BJ (cell line): ENCODE measurements at regions not wholly inside any gene's neighbourhood (a gene's known extent, or its start where the extent isn't known, plus 50 kb on each side); places are given as distances from the start of the nearest gene placed in this dataset.

ENCODE experiments used
- CTCF ChIA-PET: fragments of 350-600 bp; formaldehyde crosslinking; extraction: SDS; loops from one replicate; lab custom pipeline; 2021; ENCODE audit warnings: antibody characterized with exemption, inconsistent platforms; lab: Yijun Ruan, JAX
- POLR2A ChIA-PET: fragments of 300-600 bp; sonication (Branson Sonifier 250); formaldehyde crosslinking; extraction: SDS; loops from one replicate; lab custom pipeline; 2021; ENCODE audit warnings: antibody characterized with exemption; lab: Charles Lee
- DNase-seq: peaks from one replicate; pipeline ENCODE4 v3.0.0-alpha.2; 2011; ENCODE audit warnings: low read depth
- H3K27me3 ChIP-seq: 2 replicates; pipeline ENCODE4 v1.6.0; 2011; ENCODE audit warnings: low read length; ENCODE audit not compliant: control insufficient read depth, insufficient read depth
- H3K36me3 ChIP-seq: 2 replicates; pipeline ENCODE4 v1.5.1; 2011; ENCODE audit warnings: low read length; ENCODE audit not compliant: control insufficient read depth, insufficient read depth
- H3K4me3 ChIP-seq: 2 replicates; pipeline ENCODE4 v1.5.1; 2011; ENCODE audit warnings: low read depth, mild to moderate bottlenecking, control low read depth, low read length
- CTCF ChIP-seq: IDR thresholded peaks from 2 replicates; pipeline ENCODE4 v1.5.1; 2011; ENCODE audit warnings: low read depth, mild to moderate bottlenecking, control low read depth, inconsistent platforms, low read length, moderate library complexity; ENCODE audit not compliant: insufficient read depth

- ChIA-PET CTCF (no interaction called here), POLR2A (no interaction called here)
- H3K36me3 ChIP-seq = no peaks in the 10 kb centered on the region
- no peak for DNase-seq
- H3K27me3 ChIP-seq = no peaks in the 10 kb centered on the region
- H3K4me3 ChIP-seq = no peak overlapping the region
- TF ChIP-seq CTCF = no peak
These were observed 181.8 kb upstream of the KIAA1217 start for GRCh38 chr10:24027107-24027506.

DNA sequence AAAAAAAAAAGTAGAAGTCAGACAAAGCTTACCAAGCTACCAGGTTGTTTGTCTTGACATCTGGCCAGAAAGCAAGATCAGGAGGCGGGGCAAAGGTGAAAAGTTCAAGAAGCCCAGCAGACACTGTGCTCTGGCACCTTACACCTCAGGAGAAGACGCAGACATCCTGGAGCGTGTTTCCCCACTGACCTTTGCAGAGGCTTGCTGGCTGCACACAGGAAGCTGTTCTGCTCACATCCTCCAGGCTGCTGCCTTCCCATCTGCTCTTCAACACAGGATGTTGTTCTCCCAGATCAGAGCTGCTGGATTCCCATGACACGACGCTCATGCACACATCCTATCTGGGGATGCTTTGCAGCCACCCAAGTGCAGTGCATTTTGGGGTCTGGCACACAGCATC lies 174.4 kb upstream of the KIAA1217 start:
- CTCF ChIA-PET = no interaction called here
- Histone ChIP-seq H3K4me3 (no peak overlapping the region), H3K36me3 (no peaks in the 10 kb centered on the region), H3K27me3 (no peaks in the 10 kb centered on the region)
- TF ChIP-seq CTCF = no peak
- POLR2A ChIA-PET = no interaction called here
- DNase-seq = no peak

GRCh38 chr10:24035761-24036160 lies 173.2 kb upstream of the KIAA1217 start:
- TF ChIP-seq CTCF = no peak
- ChIA-PET CTCF (interaction anchor here (0.6 kb wide), 1 partner anchor 138 kb away, joined by 3 read pairs; no protein-coding TSS in a partner anchor), POLR2A (no interaction called here)
- Histone ChIP-seq H3K4me3 (no peak overlapping the region), H3K36me3 (no peaks in the 10 kb centered on the region), H3K27me3 (no peaks in the 10 kb centered on the region)
- DNase-seq = no peak

DNA sequence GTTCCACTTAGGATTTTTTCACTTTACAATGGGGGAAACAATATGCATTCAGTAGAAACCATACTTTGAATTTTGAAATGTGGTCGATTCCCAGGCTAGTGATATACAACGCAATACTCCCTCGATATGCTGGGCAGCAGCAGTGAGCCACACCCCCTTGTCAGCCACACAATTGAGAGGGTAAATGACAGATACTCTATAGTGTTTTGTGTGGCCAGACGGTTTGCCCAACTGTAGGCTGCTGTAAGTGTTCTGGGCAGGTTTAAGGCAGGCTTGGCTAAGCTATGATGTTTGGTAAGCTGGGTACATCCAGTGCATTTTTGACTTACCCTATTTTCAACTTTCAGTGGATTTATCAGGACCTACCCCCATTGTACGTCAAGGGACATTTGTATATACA lies 169.6 kb upstream of the KIAA1217 start:
- no peaks in the 10 kb centered on the region for H3K27me3 ChIP-seq
- ChIA-PET CTCF (no interaction called here), POLR2A (no interaction called here)
- no peak for DNase-seq
- H3K36me3 ChIP-seq = no peaks in the 10 kb centered on the region
- TF ChIP-seq CTCF = no peak
- H3K4me3 ChIP-seq = no peak overlapping the region

DNA sequence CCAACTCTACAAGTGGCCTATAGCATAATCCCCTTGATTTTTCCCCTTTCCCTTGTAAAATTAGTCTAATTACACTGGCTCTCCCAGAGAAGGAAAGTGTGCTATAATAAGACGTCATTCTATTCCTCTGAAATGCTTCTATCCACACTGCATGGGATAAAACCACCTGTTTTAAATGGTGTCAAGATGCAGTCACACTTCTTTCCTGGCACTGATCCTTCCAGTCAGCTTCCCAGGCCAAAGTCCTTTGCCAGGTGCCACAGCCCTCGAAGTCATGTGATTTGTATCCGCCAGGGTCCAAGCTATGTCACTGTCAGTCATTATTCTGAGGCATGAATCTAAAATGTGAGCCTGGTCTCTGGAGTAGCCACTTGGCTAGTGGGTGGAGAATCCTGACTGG lies 169.0 kb upstream of the KIAA1217 start:
- ChIA-PET CTCF (no interaction called here), POLR2A (no interaction called here)
- Histone ChIP-seq H3K4me3 (no peak overlapping the region), H3K36me3 (no peaks in the 10 kb centered on the region), H3K27me3 (no peaks in the 10 kb centered on the region)
- no peak for DNase-seq
- TF ChIP-seq CTCF = no peak
